GM18951 (cell line): ENCODE measurements at regions not wholly inside any gene's neighbourhood (a gene's known extent, or its start where the extent isn't known, plus 50 kb on each side); places are given as distances from the start of the nearest gene placed in this dataset.
"Not testable (repeated sequence)": the region's sequence is repeated elsewhere in the genome, so short reads cannot be mapped to it uniquely, and the experiment has no call there.

Source experiments
- POLR2A ChIP-seq: IDR thresholded peaks from 4 replicates; pipeline ENCODE4 v1.6.1; 2011; ENCODE audit warnings: mild to moderate bottlenecking; ENCODE audit not compliant: insufficient read length, insufficient read depth; ENCODE audit errors: extremely low read depth
- in situ Hi-C: fragments of 300-500 bp; cut with MboI; formaldehyde crosslinking; loops from one replicate; pipeline ENCODE4 v1.12.0; 2022; ENCODE audit warnings: low sequenced_read_pairs, mixed read lengths, inconsistent platforms; ENCODE audit not compliant: unreplicated experiment

DNA sequence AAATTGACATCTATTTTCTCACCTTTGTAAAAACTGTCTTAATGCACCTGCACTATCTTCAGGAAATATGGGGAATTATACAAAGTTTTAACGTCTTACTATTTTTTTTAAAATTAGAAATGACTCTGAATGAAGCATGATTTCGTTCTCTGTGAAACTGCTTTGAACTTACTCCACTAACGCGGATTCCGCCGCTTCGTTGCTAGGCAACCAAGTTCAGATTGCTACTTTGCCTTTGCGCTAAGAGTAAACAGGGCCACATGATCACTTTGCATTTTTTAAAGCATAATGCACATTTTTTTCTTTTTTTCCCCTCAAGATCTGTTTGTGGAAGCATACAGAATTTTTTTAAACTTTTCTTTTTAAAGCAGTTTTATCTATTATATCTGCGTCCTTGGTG lies 690.5 kb downstream of the BRINP3 start:
- in situ Hi-C loops = no loop called here
- no peak for TF ChIP-seq POLR2A

GRCh38 chr1:189790335-189790734 lies 687.3 kb downstream of the BRINP3 start:
- no peak for TF ChIP-seq POLR2A
- in situ Hi-C loops = no loop called here

- no peak for TF ChIP-seq POLR2A
- in situ Hi-C loops = no loop called here
Measured at GRCh38 chr1:189803364-189803763, 674.3 kb downstream of the BRINP3 start.

DNA sequence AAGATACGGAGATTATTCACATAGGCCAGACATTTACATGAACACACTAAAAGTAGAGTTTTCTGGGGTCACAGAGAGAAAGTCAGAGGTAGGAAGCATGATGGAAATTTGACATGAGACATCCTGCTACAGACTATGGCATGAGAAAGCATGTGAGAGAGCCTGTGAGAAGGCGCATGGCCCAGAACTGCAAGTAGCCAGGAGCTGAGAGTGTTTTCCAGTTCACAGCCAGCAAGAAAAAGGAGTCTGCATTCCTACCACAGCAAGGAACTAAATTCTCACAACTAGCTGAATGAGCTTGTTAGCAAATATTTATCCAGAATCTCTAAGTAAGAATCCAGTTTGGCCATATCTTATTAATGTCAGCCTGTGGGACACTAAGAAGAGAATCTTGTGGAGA lies 673.3 kb downstream of the BRINP3 start:
- no peak for TF ChIP-seq POLR2A
- in situ Hi-C loops = no loop called here

DNA sequence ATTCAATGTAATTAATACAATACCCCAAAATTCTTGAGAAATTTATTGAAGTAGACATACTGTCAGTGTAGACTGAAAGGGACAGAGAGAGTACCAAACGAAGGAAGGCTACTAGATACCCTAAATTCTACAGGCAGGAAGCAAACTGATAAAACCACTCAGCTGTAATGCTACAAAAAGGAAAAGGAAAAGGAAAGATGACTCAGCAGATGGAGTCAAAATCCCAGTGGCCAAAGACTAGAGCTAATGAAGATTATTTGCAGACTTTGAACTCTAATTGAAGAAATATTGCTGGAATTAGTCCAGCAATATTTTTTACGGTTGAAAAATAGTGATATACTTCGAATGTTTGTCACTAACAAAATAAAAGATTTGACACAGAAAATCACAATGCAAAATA lies 671.9 kb downstream of the BRINP3 start:
- in situ Hi-C loops = no loop called here

DNA sequence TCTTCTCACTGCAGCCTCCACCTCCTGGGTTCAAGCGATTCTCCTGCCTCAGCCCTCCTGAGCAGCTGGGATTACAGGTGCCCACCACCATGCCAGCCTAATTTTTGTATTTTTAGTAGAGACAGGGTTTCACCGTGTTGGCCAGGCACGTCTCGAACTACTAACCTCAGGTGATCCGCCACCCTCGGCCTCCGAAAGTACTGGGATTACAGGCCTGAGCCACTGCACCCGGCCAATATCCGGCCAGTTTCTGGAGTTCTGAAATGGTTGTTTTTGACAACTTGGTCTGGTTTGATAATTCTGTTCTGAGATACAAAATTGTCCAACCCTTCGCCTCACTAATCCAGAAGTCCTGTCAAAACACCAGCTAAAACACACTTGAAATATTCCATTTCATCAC lies 667.0 kb downstream of the BRINP3 start:
- in situ Hi-C loops = not testable (repeated sequence)

More for the DNA sequence above, 671.9 kb downstream of the BRINP3 start:
- TF ChIP-seq POLR2A = no peak

DNA sequence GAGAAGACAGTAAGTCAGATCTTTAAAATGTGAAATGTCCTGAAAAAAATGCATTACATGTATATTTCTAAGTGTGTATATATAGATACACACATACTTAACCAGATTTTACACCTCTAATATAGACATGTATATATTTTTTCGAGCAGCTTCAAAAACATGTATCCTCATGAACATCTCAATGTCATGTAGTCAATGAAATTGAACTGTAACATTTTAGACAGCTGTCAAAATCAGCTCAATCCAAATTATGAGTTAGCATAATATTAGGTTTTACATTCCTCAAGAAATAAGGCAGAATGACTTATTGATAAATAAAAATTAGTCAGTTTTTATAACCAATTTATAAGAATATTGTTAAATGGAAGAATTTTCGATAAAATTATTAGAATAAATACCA lies 665.7 kb downstream of the BRINP3 start:
- TF ChIP-seq POLR2A = no peak
- in situ Hi-C loops = no loop called here

GRCh38 chr1:189816558-189816957 lies 661.1 kb downstream of the BRINP3 start:
- TF ChIP-seq POLR2A = no peak
- in situ Hi-C loops = no loop called here

DNA sequence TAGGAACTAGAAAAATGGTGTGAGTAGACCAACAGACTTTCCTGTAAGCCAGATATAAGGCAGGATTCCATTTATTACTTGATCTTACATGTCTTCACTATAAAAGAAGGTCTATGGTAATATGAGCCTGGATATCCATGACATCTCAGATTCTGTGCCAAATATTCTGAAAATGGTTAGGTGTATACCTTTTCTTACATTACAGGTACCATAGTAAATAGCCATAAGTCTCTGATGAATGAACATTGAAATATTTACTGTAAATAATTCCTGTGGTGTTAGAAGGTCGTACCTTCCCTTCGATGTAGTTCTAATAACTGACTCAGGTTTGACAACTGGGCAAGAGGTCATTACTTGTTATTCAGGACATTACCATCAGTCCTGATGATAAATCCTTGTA lies 657.9 kb downstream of the BRINP3 start:
- no peak for TF ChIP-seq POLR2A
- in situ Hi-C loops = no loop called here

GRCh38 chr1:189821833-189822232 lies 655.8 kb downstream of the BRINP3 start:
- in situ Hi-C loops = no loop called here
- no peak for TF ChIP-seq POLR2A

- no peak for TF ChIP-seq POLR2A
- in situ Hi-C loops = no loop called here
Measured at GRCh38 chr1:189834813-189835212, 642.9 kb downstream of the BRINP3 start.

GRCh38 chr1:189847613-189848012 lies 630.1 kb downstream of the BRINP3 start:
- in situ Hi-C loops = no loop called here
- no peak for TF ChIP-seq POLR2A

- in situ Hi-C loops = no loop called here
- no peak for TF ChIP-seq POLR2A
Measured at GRCh38 chr1:189851806-189852367, 625.8 kb downstream of the BRINP3 start.

GRCh38 chr1:189859385-189859977 lies 618.2 kb downstream of the BRINP3 start:
- in situ Hi-C loops = no loop called here

GRCh38 chr1:189866606-189867005 lies 611.1 kb downstream of the BRINP3 start:
- in situ Hi-C loops = no loop called here
- TF ChIP-seq POLR2A = no peak

More at GRCh38 chr1:189859385-189859977, 618.2 kb downstream of the BRINP3 start:
- no peak for TF ChIP-seq POLR2A
